ENCODE measurements at regions not wholly inside any gene's neighbourhood (a gene's known extent, or its start where the extent isn't known, plus 50 kb on each side); places are given as distances from the start of the nearest gene placed in this dataset.

DNA sequence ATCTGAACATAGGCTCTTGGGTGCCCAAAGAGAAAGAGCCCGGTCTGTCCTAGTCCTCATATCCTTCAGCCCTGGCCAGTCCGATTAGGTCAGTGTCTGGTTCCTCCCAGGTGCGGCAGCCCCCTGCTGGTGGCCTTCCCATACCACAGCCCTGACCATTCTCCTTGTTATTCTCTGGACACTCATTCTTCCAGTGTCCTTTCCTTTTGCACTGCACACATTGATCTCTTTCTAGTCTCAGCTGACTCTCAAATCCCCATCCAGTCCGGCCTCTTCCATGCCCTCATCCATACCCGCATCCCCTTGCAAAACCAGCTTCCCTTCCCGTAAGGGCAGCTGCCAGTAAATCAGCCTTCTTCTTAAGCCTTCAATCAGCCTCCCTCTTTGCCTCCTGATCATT, 1316.3 kb downstream of the TMEM121 start:
- TF ChIP-seq, protein P1, sequence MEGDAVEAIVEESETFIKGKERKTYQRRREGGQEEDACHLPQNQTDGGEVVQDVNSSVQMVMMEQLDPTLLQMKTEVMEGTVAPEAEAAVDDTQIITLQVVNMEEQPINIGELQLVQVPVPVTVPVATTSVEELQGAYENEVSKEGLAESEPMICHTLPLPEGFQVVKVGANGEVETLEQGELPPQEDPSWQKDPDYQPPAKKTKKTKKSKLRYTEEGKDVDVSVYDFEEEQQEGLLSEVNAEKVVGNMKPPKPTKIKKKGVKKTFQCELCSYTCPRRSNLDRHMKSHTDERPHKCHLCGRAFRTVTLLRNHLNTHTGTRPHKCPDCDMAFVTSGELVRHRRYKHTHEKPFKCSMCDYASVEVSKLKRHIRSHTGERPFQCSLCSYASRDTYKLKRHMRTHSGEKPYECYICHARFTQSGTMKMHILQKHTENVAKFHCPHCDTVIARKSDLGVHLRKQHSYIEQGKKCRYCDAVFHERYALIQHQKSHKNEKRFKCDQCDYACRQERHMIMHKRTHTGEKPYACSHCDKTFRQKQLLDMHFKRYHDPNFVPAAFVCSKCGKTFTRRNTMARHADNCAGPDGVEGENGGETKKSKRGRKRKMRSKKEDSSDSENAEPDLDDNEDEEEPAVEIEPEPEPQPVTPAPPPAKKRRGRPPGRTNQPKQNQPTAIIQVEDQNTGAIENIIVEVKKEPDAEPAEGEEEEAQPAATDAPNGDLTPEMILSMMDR (IDR thresholded peaks at IDR 0.05; ENCODE audit: low read depth, low read length, missing control alignments) = peak; percentile 8
- no peaks in the 10 kb centered on the region for H3K27me3 ChIP-seq (replicated peaks)
- no peaks in the 10 kb centered on the region for H3K36me3 ChIP-seq (replicated peaks)
- no peak overlapping the region for H3K4me3 ChIP-seq (ENCODE audit: low read depth, low read length)
- in situ Hi-C loops (cut with HindIII; ENCODE audit: low pct_ligation_motif_present, low sequenced_read_pairs) = no loop called here
- no peak for DNase-seq
- no peak overlapping the region for H3K27ac ChIP-seq

DNA sequence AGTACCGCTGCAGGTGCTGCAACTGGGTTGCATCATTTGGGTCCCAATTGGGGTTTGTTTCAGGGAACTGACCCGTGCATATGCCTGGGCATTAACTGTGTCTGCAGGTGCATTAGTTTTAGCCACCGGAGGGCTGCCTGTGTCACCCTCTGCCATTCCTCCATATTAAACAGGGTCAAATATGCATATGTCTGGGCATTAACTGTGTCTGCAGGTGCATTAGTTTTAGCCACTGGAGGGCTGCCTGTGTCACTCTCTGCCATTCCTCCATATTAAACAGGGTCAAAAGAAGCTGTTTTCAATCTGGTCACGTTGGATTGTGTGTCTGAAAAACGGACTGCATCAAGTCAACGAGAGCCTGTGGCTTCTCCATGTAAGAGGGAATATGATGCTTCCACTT, 1317.0 kb downstream of the TMEM121 start:
- Histone ChIP-seq H3K4me3 (ENCODE audit: low read depth, low read length) (no peak overlapping the region), H3K27ac (no peak overlapping the region), H3K27me3 (replicated peaks) (no peaks in the 10 kb centered on the region), H3K36me3 (replicated peaks) (no peaks in the 10 kb centered on the region)
- in situ Hi-C loops (cut with HindIII; ENCODE audit: low pct_ligation_motif_present, low sequenced_read_pairs) = no loop called here
- no peak for DNase-seq
- TF ChIP-seq, protein P1 (IDR thresholded peaks at IDR 0.05; ENCODE audit: low read depth, low read length, missing control alignments) = no peak

DNA sequence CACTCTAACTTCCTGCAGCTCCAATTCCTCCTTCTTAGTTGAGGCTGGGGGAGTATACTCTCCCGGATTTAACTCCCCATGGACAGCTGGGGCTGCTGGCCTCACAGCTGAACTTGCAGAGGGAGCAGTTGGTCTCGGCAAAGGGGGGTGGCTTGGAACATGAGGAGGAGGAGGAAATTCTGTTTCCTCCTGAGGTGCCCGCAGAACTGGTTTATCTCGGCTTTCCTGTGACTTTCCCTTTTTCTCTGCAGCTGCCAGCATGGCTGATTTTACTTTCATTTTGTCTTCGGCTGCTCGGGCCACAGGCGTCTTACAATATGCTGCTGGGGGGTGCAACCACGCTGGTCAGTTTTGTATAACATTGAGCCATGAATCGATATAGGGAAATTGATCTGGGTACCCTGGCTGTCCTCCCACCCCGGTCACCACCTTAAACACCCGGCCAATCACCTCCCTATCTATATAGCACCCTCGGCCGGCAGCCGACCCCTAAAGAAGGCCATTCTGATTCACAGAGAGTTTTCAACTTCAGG, 1317.6 kb downstream of the TMEM121 start:
- Histone ChIP-seq H3K27ac (no peak overlapping the region), H3K36me3 (replicated peaks) (no peaks in the 10 kb centered on the region), H3K4me3 (ENCODE audit: low read depth, low read length) (no peak overlapping the region), H3K27me3 (replicated peaks) (no peaks in the 10 kb centered on the region)
- in situ Hi-C loops (cut with HindIII; ENCODE audit: low pct_ligation_motif_present, low sequenced_read_pairs) = no loop called here
- no peak for DNase-seq
- TF ChIP-seq, protein P1 (IDR thresholded peaks at IDR 0.05; ENCODE audit: low read depth, low read length, missing control alignments) = no peak

GRCh38 chr14:106844608-106845285, 1318.4 kb downstream of the TMEM121 start:
- Histone ChIP-seq H3K27ac (no peak overlapping the region), H3K27me3 (replicated peaks) (no peaks in the 10 kb centered on the region), H3K4me3 (ENCODE audit: low read depth, low read length) (no peak overlapping the region), H3K36me3 (replicated peaks) (no peaks in the 10 kb centered on the region)
- TF ChIP-seq, protein P1 (IDR thresholded peaks at IDR 0.05; ENCODE audit: low read depth, low read length, missing control alignments) = no peak
- DNase-seq = no peak
- in situ Hi-C loops (cut with HindIII; ENCODE audit: low pct_ligation_motif_present, low sequenced_read_pairs) = no loop called here

GRCh38 chr14:106845286-106846087, 1319.1 kb downstream of the TMEM121 start:
- Histone ChIP-seq H3K36me3 (replicated peaks) (no peaks in the 10 kb centered on the region), H3K4me3 (ENCODE audit: low read depth, low read length) (no peak overlapping the region), H3K27ac (no peak overlapping the region), H3K27me3 (replicated peaks) (no peaks in the 10 kb centered on the region)
- in situ Hi-C loops (cut with HindIII; ENCODE audit: low pct_ligation_motif_present, low sequenced_read_pairs) = no loop called here
- TF ChIP-seq, protein P1 (IDR thresholded peaks at IDR 0.05; ENCODE audit: low read depth, low read length, missing control alignments) = no peak
- no peak for DNase-seq

All from brain microvascular endothelial cell (primary cell).